ENCODE measurements at regions not wholly inside any gene's neighbourhood (a gene's known extent, or its start where the extent isn't known, plus 50 kb on each side); places are given as distances from the start of the nearest gene placed in this dataset.

- Histone ChIP-seq H3K4me2 (ENCODE audit: low read length) (no peak overlapping the region), H3K27ac (ENCODE audit: low read depth, low read length) (no peak overlapping the region), H3K9me2 (replicated peaks; ENCODE audit: control insufficient read depth, low read length) (no peaks in the 10 kb centered on the region), H3K4me3 (ENCODE audit: low read length) (no peak overlapping the region), H3K79me2 (ENCODE audit: control insufficient read depth, low read length) (no peaks in the 10 kb centered on the region), H3K27me3 (ENCODE audit: control insufficient read depth, low read length) (no peaks in the 10 kb centered on the region), H3F3A (ENCODE audit: control insufficient read depth, insufficient read depth) (no peaks in the 10 kb centered on the region), H3K36me3 (ENCODE audit: control insufficient read depth, low read length) (no peaks in the 10 kb centered on the region), H3K4me1 (ENCODE audit: control insufficient read depth, low read length) (no peaks in the 10 kb centered on the region), H3K9me3 (ENCODE audit: control insufficient read depth, insufficient read depth, low read length) (no peaks in the 10 kb centered on the region), H4K20me1 (ENCODE audit: control insufficient read depth, insufficient read depth, low read depth, low read length) (no peaks in the 10 kb centered on the region)
- TF ChIP-seq EZH2phosphoT487 (IDR thresholded peaks at IDR 0.05; ENCODE audit: borderline replicate concordance, low read length) (no peak), CTCF (IDR thresholded peaks at IDR 0.05; ENCODE audit: low read depth, low read length, poor library complexity, severe bottlenecking) (no peak)
Measured at GRCh38 chr13:61700620-61701019, 285.0 kb upstream of the PCDH20 start.

GRCh38 chr13:61700181-61700580 lies 284.5 kb upstream of the PCDH20 start:
- Histone ChIP-seq H3K9me3 (ENCODE audit: control insufficient read depth, insufficient read depth, low read length) (no peaks in the 10 kb centered on the region), H3K36me3 (ENCODE audit: control insufficient read depth, low read length) (no peaks in the 10 kb centered on the region), H3K79me2 (ENCODE audit: control insufficient read depth, low read length) (no peaks in the 10 kb centered on the region), H3K27me3 (ENCODE audit: control insufficient read depth, low read length) (no peaks in the 10 kb centered on the region), H3K4me1 (ENCODE audit: control insufficient read depth, low read length) (no peaks in the 10 kb centered on the region), H3K4me3 (ENCODE audit: low read length) (no peak overlapping the region), H3K27ac (ENCODE audit: low read depth, low read length) (no peak overlapping the region), H3K4me2 (ENCODE audit: low read length) (no peak overlapping the region), H3K9me2 (replicated peaks; ENCODE audit: control insufficient read depth, low read length) (no peaks in the 10 kb centered on the region), H4K20me1 (ENCODE audit: control insufficient read depth, insufficient read depth, low read depth, low read length) (no peaks in the 10 kb centered on the region), H3F3A (ENCODE audit: control insufficient read depth, insufficient read depth) (no peaks in the 10 kb centered on the region)
- TF ChIP-seq CTCF (IDR thresholded peaks at IDR 0.05; ENCODE audit: low read depth, low read length, poor library complexity, severe bottlenecking) (no peak), EZH2phosphoT487 (IDR thresholded peaks at IDR 0.05; ENCODE audit: borderline replicate concordance, low read length) (no peak)

GRCh38 chr13:61696676-61697075 lies 281.0 kb upstream of the PCDH20 start:
- no peak overlapping the region for H3K4me3 ChIP-seq (ENCODE audit: low read length)
- H3K36me3 ChIP-seq (ENCODE audit: control insufficient read depth, low read length), result no peaks in the 10 kb centered on the region
- no peaks in the 10 kb centered on the region for H3K9me3 ChIP-seq (ENCODE audit: control insufficient read depth, insufficient read depth, low read length)
- no peak overlapping the region for H3K27ac ChIP-seq (ENCODE audit: low read depth, low read length)
- no peaks in the 10 kb centered on the region for H3K4me1 ChIP-seq (ENCODE audit: control insufficient read depth, low read length)
- H3K27me3 ChIP-seq (ENCODE audit: control insufficient read depth, low read length), result no peaks in the 10 kb centered on the region
- H3K4me2 ChIP-seq (ENCODE audit: low read length), result no peak overlapping the region
- no peaks in the 10 kb centered on the region for H3K9me2 ChIP-seq (replicated peaks; ENCODE audit: control insufficient read depth, low read length)
- TF ChIP-seq CTCF (IDR thresholded peaks at IDR 0.05; ENCODE audit: low read depth, low read length, poor library complexity, severe bottlenecking) (no peak), EZH2phosphoT487 (IDR thresholded peaks at IDR 0.05; ENCODE audit: borderline replicate concordance, low read length) (no peak)
- H4K20me1 ChIP-seq (ENCODE audit: control insufficient read depth, insufficient read depth, low read depth, low read length), result no peaks in the 10 kb centered on the region
- H3F3A ChIP-seq (ENCODE audit: control insufficient read depth, insufficient read depth), result no peaks in the 10 kb centered on the region
- no peaks in the 10 kb centered on the region for H3K79me2 ChIP-seq (ENCODE audit: control insufficient read depth, low read length)

GRCh38 chr13:61695147-61695546 lies 279.5 kb upstream of the PCDH20 start:
- H3K4me3 ChIP-seq (ENCODE audit: low read length), result no peak overlapping the region
- no peaks in the 10 kb centered on the region for H3K79me2 ChIP-seq (ENCODE audit: control insufficient read depth, low read length)
- H3F3A ChIP-seq (ENCODE audit: control insufficient read depth, insufficient read depth), result no peaks in the 10 kb centered on the region
- H3K9me3 ChIP-seq (ENCODE audit: control insufficient read depth, insufficient read depth, low read length), result no peaks in the 10 kb centered on the region
- H3K9me2 ChIP-seq (replicated peaks; ENCODE audit: control insufficient read depth, low read length), result no peaks in the 10 kb centered on the region
- no peaks in the 10 kb centered on the region for H4K20me1 ChIP-seq (ENCODE audit: control insufficient read depth, insufficient read depth, low read depth, low read length)
- no peaks in the 10 kb centered on the region for H3K27me3 ChIP-seq (ENCODE audit: control insufficient read depth, low read length)
- H3K27ac ChIP-seq (ENCODE audit: low read depth, low read length), result no peak overlapping the region
- no peaks in the 10 kb centered on the region for H3K36me3 ChIP-seq (ENCODE audit: control insufficient read depth, low read length)
- no peak for TF ChIP-seq CTCF (IDR thresholded peaks at IDR 0.05; ENCODE audit: low read depth, low read length, poor library complexity, severe bottlenecking)
- TF ChIP-seq EZH2phosphoT487 (IDR thresholded peaks at IDR 0.05; ENCODE audit: borderline replicate concordance, low read length), result no peak
- H3K4me2 ChIP-seq (ENCODE audit: low read length), result no peak overlapping the region
- no peaks in the 10 kb centered on the region for H3K4me1 ChIP-seq (ENCODE audit: control insufficient read depth, low read length)
